H1 (cell line): ENCODE measurements at regions not wholly inside any gene's neighbourhood (a gene's known extent, or its start where the extent isn't known, plus 50 kb on each side); places are given as distances from the start of the nearest gene placed in this dataset.

Experiments
- CTCF ChIP-seq, 3 experiments: IDR thresholded peaks; 1 replicate in 2 of 3; 2 replicates in 1 of 3; pipeline versions ENCODE4 v1.5.1 to v1.6.1; 2011; ENCODE audit warnings: low read length in 3 of 3, mild to moderate bottlenecking in 3 of 3, inconsistent platforms in 2 of 3, low read depth in 1 of 3, moderate library complexity in 1 of 3; ENCODE audit not compliant: insufficient read depth in 1 of 3; ENCODE audit errors: control extremely low read depth in 1 of 3
- POLR2A ChIP-seq, 2 experiments: IDR thresholded peaks; 1 replicate in 1 of 2; 2 replicates in 1 of 2; pipeline ENCODE4 v1.6.1; 2011; ENCODE audit warnings: low read depth in 2 of 2, low read length in 2 of 2, mild to moderate bottlenecking in 2 of 2; ENCODE audit errors: control extremely low read depth in 1 of 2
- POLR2AphosphoS5 ChIP-seq: IDR thresholded peaks from 2 replicates; pipeline ENCODE4 v1.6.1; 2011; ENCODE audit warnings: low read depth, low read length
- SIN3A ChIP-seq, 2 experiments: IDR thresholded peaks in 1 of 2; conservative IDR thresholded peaks in 1 of 2; 2 replicates each; pipeline ENCODE4 v1.6.1; 2011 to 2012; ENCODE audit warnings: low read length in 2 of 2, improper control_type of control experiment in 1 of 2, low read depth in 1 of 2, mild to moderate bottlenecking in 1 of 2

GRCh38 chr10:9911488-9911887 lies 1106.2 kb upstream of the CELF2 start:
- TF ChIP-seq POLR2A (IDR thresholded peaks at IDR 0.05; ENCODE audit: control extremely low read depth in 1 of 2, low read depth in 2 of 2, low read length in 2 of 2) (no peak), POLR2AphosphoS5 (no peak), CTCF (IDR thresholded peaks at IDR 0.05; ENCODE audit: control extremely low read depth in 1 of 3, insufficient read depth in 1 of 3, low read depth in 1 of 3, low read length in 3 of 3) (no peak), SIN3A (conservative IDR thresholded peaks at IDR 0.05 in 1 of 2, IDR thresholded peaks at IDR 0.05 in 1 of 2; ENCODE audit: low read depth in 1 of 2, low read length in 2 of 2) (no peak)
